ENCODE measurements at regions not wholly inside any gene's neighbourhood (a gene's known extent, or its start where the extent isn't known, plus 50 kb on each side); places are given as distances from the start of the nearest gene placed in this dataset.

DNA sequence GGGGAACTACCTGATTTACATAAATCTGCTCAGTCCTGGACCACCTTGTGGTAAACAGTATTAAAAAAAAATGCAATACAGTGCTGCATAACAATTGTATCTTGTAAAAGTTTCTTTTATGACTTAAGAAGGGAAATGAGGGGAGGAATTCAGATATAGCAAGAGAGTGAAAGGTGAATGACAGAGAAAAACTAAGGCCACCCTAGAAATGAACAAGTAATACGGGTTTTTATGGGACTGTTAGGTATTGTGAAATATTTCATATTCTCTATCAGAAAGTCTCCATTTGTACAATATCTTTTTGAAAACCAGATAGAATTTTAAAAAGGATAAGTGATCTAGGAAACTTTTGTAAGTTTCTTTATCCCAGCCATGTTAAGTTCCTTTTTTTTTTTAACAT is 69.7 kb upstream of the NOCT start:
- TF ChIP-seq, protein P1, sequence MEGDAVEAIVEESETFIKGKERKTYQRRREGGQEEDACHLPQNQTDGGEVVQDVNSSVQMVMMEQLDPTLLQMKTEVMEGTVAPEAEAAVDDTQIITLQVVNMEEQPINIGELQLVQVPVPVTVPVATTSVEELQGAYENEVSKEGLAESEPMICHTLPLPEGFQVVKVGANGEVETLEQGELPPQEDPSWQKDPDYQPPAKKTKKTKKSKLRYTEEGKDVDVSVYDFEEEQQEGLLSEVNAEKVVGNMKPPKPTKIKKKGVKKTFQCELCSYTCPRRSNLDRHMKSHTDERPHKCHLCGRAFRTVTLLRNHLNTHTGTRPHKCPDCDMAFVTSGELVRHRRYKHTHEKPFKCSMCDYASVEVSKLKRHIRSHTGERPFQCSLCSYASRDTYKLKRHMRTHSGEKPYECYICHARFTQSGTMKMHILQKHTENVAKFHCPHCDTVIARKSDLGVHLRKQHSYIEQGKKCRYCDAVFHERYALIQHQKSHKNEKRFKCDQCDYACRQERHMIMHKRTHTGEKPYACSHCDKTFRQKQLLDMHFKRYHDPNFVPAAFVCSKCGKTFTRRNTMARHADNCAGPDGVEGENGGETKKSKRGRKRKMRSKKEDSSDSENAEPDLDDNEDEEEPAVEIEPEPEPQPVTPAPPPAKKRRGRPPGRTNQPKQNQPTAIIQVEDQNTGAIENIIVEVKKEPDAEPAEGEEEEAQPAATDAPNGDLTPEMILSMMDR (IDR thresholded peaks at IDR 0.05): no peak
- no peak for TF ChIP-seq POLR2A (IDR thresholded peaks at IDR 0.05; ENCODE audit: low read depth)

All from esophagus muscularis mucosa (tissue), 3 donors.